Head of caudate nucleus (tissue), 42 donors: ENCODE measurements at regions not wholly inside any gene's neighbourhood (a gene's known extent, or its start where the extent isn't known, plus 50 kb on each side); places are given as distances from the start of the nearest gene placed in this dataset.
A peak's percentile ranks its signal among the peaks of the same experiment; 100 is the strongest.

Experiments used
- DNase-seq, 42 donors: peaks; one replicate each; pipeline versions ENCODE4 v3.0.0 to v3.0.0-alpha.2; 2020 to 2021; ENCODE audit warnings: mixed read lengths in 7 of 42
- intact Hi-C: fragments of 100-400 bp; cut with DNase I; formaldehyde crosslinking; loops from one replicate; pipeline ENCODE4 v1.15.0; 2022

DNA sequence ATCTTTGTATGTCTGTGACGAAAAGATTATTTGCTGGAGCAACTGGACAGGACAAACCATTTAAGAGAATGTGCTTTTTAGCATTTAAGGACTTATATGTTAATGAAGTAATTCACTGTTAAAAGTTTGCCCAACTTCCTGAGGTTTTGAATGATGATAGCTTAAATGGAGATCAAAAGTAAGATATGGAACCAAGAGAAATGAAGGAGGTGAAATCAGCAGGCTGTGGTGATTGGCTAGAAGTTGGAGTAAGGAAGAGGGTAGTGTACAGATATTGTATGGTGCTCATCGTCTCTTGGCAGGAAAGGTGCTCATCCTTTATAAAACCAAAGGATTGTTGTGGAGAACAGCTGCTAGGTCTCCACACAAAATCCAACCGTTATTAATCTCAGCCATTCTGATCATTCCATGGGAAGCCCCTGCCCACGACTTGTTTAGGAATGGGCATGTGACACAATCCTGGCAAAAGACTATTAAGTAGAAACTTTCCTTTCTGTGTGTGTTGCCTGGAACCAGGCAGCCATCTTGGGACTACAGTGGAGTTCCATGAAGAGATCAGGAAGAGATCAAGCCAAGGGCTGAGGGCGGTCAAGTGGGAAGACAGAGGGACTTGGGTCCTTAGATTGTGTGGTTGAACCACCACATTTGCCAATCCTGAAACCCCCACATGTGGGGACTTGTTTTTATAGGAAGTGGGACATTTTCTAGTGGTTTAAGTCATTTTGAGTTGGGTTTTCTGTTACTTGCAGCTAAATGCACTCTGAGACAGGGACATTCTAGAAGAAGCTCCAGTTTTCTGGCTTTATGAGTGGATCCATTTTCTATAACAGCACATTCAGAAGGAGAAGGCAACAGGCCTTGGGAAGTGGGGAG, 56.8 kb upstream of the CHST11 start:
- DNase-seq = no peak
- intact Hi-C loops = no loop called here

DNA sequence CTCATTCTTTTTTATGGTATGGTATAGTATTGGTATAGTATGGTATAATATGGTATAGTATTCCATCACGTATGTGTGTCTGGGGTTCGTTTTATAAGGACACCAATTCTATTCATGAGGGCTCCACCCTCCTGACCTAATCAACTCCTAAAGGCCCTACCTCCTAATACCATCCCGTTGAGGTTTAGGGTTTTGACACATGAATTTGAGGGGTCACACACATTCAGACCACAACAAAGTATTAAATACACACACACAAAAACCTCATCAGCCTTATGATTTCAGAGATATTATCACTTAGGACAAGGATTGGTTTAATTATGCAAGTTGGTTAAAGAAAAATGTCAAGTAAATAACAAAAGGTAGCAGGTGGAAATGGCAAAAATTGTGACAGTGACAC, 54.1 kb upstream of the CHST11 start:
- intact Hi-C loops = no loop called here
- DNase-seq = no peak

DNA sequence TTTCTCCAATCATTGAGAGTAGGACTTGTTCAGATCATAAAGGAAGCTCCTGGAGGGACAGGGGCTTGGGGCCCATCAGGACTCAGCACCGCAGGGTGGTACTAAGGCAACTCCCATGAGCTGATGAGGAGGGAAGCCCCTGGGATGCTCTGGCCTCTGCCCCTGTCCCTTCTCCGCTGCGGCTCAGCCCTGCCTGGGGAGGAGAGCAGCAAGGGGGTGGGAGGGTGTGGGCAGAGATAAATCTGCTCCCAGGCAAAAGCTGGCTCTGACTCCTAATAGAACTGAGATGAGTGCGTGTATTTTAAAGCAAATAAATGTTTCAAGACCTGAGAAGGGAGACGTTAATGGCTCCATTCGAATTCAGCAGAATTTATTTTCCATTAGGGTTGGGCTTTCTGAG, 52.0 kb upstream of the CHST11 start:
- peak in 4 of 42 donors; percentile 18 to 49 (median 36) for DNase-seq

DNA sequence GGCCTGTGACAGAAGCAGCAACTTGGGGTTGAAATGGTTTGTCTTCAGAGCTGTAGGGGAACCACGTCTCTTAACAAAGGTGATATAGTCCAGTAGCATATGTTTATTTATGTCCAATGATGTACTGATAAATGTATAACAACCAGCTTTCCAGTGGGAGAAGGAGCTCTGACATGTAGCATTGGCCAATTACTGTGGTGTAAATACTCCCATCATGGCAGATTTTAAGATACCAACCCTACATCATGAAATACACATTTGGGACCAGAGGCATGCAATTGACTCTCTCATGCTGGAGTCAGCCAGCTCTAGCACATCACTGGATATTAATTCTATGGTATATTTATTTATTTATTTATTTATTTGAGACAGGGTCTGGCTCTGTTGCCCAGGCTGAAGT, 50.6 kb upstream of the CHST11 start:
- intact Hi-C loops = no loop called here
- DNase-seq = no peak

More for the DNA sequence above, 52.0 kb upstream of the CHST11 start:
- intact Hi-C loops = no loop called here
